Osteoblast (primary cell): ENCODE measurements at regions not wholly inside any gene's neighbourhood (a gene's known extent, or its start where the extent isn't known, plus 50 kb on each side); places are given as distances from the start of the nearest gene placed in this dataset.

Experiments used
- DNase-seq: peaks from one replicate; pipeline ENCODE4 v3.0.0; 2011; ENCODE audit warnings: low spot score, mixed read lengths; ENCODE audit not compliant: insufficient read length; ENCODE audit errors: missing footprints
- H2AFZ ChIP-seq: 2 replicates; pipeline ENCODE4 v1.6.0; 2011; ENCODE audit warnings: mild to moderate bottlenecking, low read length
- H3K27ac ChIP-seq: 2 replicates; pipeline ENCODE4 v1.5.1; 2011; ENCODE audit warnings: mild to moderate bottlenecking, low read depth, low read length, moderate library complexity
- H3K27me3 ChIP-seq: 2 replicates; pipeline ENCODE4 v1.6.0; 2012; ENCODE audit warnings: mild to moderate bottlenecking, control low read depth, inconsistent platforms, low read length, moderate library complexity; ENCODE audit not compliant: insufficient read depth
- H3K36me3 ChIP-seq: 2 replicates; pipeline ENCODE4 v1.5.1; 2011; ENCODE audit warnings: mild to moderate bottlenecking, low read length, control low read depth, moderate library complexity; ENCODE audit not compliant: insufficient read depth
- H3K4me1 ChIP-seq: 2 replicates; pipeline ENCODE4 v1.5.1; 2011; ENCODE audit warnings: mild to moderate bottlenecking, low read length, control low read depth, moderate library complexity; ENCODE audit not compliant: insufficient read depth
- H3K4me2 ChIP-seq: 2 replicates; pipeline ENCODE4 v1.6.0; 2011; ENCODE audit warnings: mild to moderate bottlenecking, low read length; ENCODE audit not compliant: insufficient read depth
- H3K4me3 ChIP-seq: fragments of 200-600 bp; sonication (generic); 3 replicates; pipeline ENCODE4 v1.5.1; 2012; ENCODE audit warnings: mild to moderate bottlenecking, low read length, inconsistent platforms; ENCODE audit not compliant: insufficient read depth
- H3K79me2 ChIP-seq: 2 replicates; pipeline ENCODE4 v1.6.0; 2012; ENCODE audit warnings: mild to moderate bottlenecking, low read length, control low read depth, inconsistent platforms; ENCODE audit not compliant: insufficient read depth
- H3K9me3 ChIP-seq: 2 replicates; pipeline ENCODE4 v1.5.1; 2011; ENCODE audit warnings: low read depth, low read length, control low read depth
- H4K20me1 ChIP-seq: 2 replicates; pipeline ENCODE4 v1.6.0; 2012; ENCODE audit warnings: mild to moderate bottlenecking, low read length, control low read depth; ENCODE audit not compliant: insufficient read depth
- TF ChIP-seq, protein P1 (sequence below): IDR thresholded peaks from 2 replicates; pipeline ENCODE4 v1.5.1; 2011; ENCODE audit warnings: mild to moderate bottlenecking, low read depth, low read length, moderate library complexity; ENCODE audit errors: extremely low read depth

DNA sequence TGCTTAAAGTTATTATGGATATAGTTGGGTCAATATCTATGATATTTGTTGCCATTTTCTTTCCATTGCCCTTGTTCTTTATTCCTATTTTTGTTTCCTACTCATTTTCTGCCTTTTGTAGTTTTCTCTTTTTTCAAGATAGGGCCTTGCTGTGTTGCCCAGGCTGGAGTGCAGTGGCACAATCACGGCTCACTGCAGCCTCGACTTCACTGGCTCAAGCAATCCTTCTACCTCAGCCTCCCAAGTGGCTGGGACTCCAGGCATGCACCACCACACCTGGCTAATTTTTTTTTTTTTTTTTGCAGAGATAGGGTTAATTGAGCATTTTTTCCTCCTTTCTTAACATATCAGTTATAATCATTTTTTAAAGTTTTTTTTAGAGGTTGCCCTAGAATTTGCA, 92.7 kb downstream of the TOMM20 start:
- TF ChIP-seq, protein P1, sequence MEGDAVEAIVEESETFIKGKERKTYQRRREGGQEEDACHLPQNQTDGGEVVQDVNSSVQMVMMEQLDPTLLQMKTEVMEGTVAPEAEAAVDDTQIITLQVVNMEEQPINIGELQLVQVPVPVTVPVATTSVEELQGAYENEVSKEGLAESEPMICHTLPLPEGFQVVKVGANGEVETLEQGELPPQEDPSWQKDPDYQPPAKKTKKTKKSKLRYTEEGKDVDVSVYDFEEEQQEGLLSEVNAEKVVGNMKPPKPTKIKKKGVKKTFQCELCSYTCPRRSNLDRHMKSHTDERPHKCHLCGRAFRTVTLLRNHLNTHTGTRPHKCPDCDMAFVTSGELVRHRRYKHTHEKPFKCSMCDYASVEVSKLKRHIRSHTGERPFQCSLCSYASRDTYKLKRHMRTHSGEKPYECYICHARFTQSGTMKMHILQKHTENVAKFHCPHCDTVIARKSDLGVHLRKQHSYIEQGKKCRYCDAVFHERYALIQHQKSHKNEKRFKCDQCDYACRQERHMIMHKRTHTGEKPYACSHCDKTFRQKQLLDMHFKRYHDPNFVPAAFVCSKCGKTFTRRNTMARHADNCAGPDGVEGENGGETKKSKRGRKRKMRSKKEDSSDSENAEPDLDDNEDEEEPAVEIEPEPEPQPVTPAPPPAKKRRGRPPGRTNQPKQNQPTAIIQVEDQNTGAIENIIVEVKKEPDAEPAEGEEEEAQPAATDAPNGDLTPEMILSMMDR = no peak
- Histone ChIP-seq H2AFZ (no peak overlapping the region), H3K9me3 (no peaks in the 10 kb centered on the region), H3K36me3 (no peaks in the 10 kb centered on the region), H4K20me1 (no peaks in the 10 kb centered on the region), H3K27me3 (no peaks in the 10 kb centered on the region), H3K4me1 (no peaks in the 10 kb centered on the region), H3K79me2 (no peaks in the 10 kb centered on the region), H3K4me3 (no peak overlapping the region), H3K27ac (no peak overlapping the region), H3K4me2 (no peak overlapping the region)
- no peak for DNase-seq

DNA sequence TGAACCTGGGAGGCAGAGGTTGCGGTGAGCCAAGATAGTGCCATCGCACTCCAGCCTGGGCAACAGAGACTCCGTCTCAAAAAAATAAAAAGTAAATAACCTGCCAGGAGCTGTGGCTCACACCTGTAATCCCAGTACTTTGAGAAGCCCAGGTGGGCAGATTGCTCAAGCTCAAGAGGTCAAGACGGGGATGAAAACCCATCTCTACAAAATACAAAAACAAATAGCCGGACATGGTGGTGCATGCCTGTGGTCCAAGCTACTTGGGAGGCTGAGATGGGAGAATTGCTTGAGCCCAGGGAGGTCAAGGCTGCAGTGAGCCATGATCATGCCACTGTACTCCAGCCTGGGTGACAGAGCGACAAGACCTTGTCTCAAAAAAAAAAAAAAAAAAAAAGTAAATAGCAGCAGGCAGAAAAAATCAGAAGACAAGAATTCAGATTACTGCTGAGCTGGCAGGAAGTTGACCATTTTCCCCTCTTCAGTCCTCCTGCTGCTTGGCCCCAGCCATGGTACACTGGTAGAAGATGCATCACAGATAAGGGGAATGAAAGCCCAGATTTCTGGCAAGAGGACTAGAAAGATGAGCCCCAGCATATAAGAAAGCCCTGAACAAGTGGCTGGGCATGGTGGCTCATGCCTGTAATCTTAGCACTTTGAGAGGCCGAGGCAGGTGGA, 97.6 kb downstream of the TOMM20 start:
- H3K4me3 ChIP-seq = no peak overlapping the region
- TF ChIP-seq, protein P1 = no peak
- DNase-seq = no peak
- no peak overlapping the region for H2AFZ ChIP-seq
- no peaks in the 10 kb centered on the region for H3K36me3 ChIP-seq
- no peak overlapping the region for H3K4me2 ChIP-seq
- no peaks in the 10 kb centered on the region for H3K27me3 ChIP-seq
- no peak overlapping the region for H3K27ac ChIP-seq
- H4K20me1 ChIP-seq = no peaks in the 10 kb centered on the region
- no peaks in the 10 kb centered on the region for H3K9me3 ChIP-seq
- peaks cover 2% of the 10 kb centered on the region for H3K4me1 ChIP-seq
- no peaks in the 10 kb centered on the region for H3K79me2 ChIP-seq

DNA sequence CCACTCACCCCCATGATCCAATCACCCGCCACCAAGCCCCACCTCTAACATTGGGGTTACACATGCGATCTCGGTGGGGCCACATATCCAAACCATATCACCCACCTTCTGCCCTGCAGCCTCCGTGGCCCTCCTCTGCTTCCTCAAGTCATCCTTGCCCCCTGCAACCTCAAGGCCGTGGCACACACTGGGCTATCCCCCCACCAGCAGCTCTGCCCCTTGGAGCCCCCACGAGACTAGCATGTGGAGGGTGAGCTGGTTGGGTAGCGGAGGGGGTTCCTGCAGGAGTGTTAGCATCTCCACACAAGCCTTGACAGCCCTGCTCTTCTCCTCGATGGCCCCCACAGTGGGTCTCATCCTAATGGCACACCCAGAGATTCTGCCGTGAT, 100.8 kb downstream of the TOMM20 start:
- TF ChIP-seq, protein P1 = no peak
- no peak overlapping the region for H2AFZ ChIP-seq

DNA sequence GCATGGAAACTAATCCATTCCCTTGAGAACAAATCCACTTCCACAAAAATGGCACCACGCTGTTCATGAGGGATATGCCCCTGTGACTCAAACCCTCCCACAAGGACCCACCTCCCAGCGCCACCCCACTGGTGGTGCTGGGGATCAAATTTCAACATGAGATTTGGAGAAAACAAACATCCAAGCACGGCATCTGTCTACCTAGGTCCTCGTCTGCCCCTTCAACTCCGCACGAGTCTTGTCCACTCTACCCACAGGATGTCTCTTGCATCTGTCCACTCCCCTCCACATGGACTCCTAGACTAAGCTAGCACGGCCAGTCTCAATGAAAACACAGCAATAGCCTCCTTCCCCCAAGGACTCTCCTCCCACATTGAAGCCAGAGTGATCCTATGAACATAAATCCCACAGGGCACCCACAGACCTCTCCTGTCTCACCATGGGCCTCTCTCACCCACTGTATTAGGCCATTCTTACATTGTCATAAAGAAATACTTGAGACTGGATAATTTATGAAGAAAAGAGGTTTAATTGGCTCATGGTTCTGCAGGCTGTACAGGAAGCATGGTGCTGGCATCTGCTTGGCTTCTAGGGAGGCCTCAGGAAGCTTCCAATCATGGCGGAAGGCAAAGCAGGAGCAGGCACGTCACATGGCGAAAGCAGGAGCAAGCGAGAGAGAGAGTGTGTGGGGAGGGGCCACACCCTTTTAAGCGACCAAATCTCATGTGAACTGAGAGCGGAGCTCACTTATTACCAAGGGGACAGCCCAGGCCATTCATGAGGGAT, 101.4 kb downstream of the TOMM20 start:
- Histone ChIP-seq H3K9me3 (no peaks in the 10 kb centered on the region), H3K4me1 (peaks cover 5% of the 10 kb centered on the region), H3K36me3 (no peaks in the 10 kb centered on the region), H2AFZ (no peak overlapping the region), H3K27ac (no peak overlapping the region), H3K79me2 (no peaks in the 10 kb centered on the region), H3K27me3 (no peaks in the 10 kb centered on the region), H3K4me2 (no peak overlapping the region), H4K20me1 (no peaks in the 10 kb centered on the region), H3K4me3 (no peak overlapping the region)
- DNase-seq = no peak
- TF ChIP-seq, protein P1 = no peak

More for the DNA sequence above, 100.8 kb downstream of the TOMM20 start:
- H4K20me1 ChIP-seq = no peaks in the 10 kb centered on the region
- no peak overlapping the region for H3K4me3 ChIP-seq
- no peak overlapping the region for H3K27ac ChIP-seq
- no peaks in the 10 kb centered on the region for H3K79me2 ChIP-seq
- H3K4me1 ChIP-seq = peaks cover 2% of the 10 kb centered on the region
- no peak overlapping the region for H3K4me2 ChIP-seq
- H3K27me3 ChIP-seq = no peaks in the 10 kb centered on the region
- no peak for DNase-seq
- H3K9me3 ChIP-seq = no peaks in the 10 kb centered on the region
- H3K36me3 ChIP-seq = no peaks in the 10 kb centered on the region
